ENCODE measurements at regions not wholly inside any gene's neighbourhood (a gene's known extent, or its start where the extent isn't known, plus 50 kb on each side); places are given as distances from the start of the nearest gene placed in this dataset.

- Histone ChIP-seq H3K79me2 (ENCODE audit: insufficient read depth, low read length) (no peaks in the 10 kb centered on the region), H3K27me3 (ENCODE audit: control insufficient read depth in 1 of 2, insufficient read depth in 2 of 2, low read length in 2 of 2) (no peaks in the 10 kb centered on the region), H3K4me1 (ENCODE audit: insufficient read depth, low read length) (no peaks in the 10 kb centered on the region), H2AFZ (ENCODE audit: low read length) (no peak overlapping the region), H3K4me2 (ENCODE audit: low read depth, low read length) (no peak overlapping the region), H3K36me3 (replicated peaks in 1 of 2; ENCODE audit: control insufficient read depth in 1 of 2, insufficient read depth in 2 of 2, low read length in 2 of 2) (no peaks in the 10 kb centered on the region), H3K4me3 (replicated peaks in 1 of 3; ENCODE audit: insufficient read depth in 1 of 3, low read depth in 2 of 3, low read length in 3 of 3) (no peak overlapping the region), H3K27ac (ENCODE audit: extremely low read length, insufficient read depth, low read length) (no peak overlapping the region), H3K9me3 (ENCODE audit: low read length) (no peaks in the 10 kb centered on the region), H3K9ac (ENCODE audit: insufficient read depth, low read depth, low read length) (no peak overlapping the region), H4K20me1 (ENCODE audit: insufficient read depth, low read length) (no peaks in the 10 kb centered on the region)
- FAIRE-seq (no peak), ATAC-seq (no peak), DNase-seq (ENCODE audit: low spot score) (no peak)
- POLR2A ChIA-PET = no interaction called here
- intact Hi-C loops (cut with micrococcal nuclease; ENCODE audit: unreplicated experiment) (no loop called here), in situ Hi-C loops (cut with HindIII; ENCODE audit: extremely low pct_ligation_motif_present, low pct_unique_long_range_greater_than_20kb) (no loop called here)
- 0% methylated on average over 4 of the region's 4 CpGs for WGBS (ENCODE audit: low lambda C conversion rate)
- CTCF ChIA-PET (ENCODE audit: low intra/inter-chr PET ratio, low total read pairs) = no interaction called here
- TF ChIP-seq E2F1 (CRISPR knock-in tag; IDR thresholded peaks at IDR 0.05) (no peak), ZNF251 (CRISPR knock-in tag; IDR thresholded peaks at IDR 0.05) (no peak), EZH2 (conservative IDR thresholded peaks at IDR 0.05; ENCODE audit: low read depth, low read length) (no peak), ZNF468 (CRISPR knock-in tag; IDR thresholded peaks at IDR 0.05) (no peak), MEF2D (CRISPR knock-in tag; IDR thresholded peaks at IDR 0.05) (no peak), KLF12 (CRISPR knock-in tag; IDR thresholded peaks at IDR 0.05; ENCODE audit: borderline replicate concordance) (no peak), ZFP82 (CRISPR knock-in tag; IDR thresholded peaks at IDR 0.05; ENCODE audit: borderline replicate concordance) (no peak), PITX1 (CRISPR knock-in tag; IDR thresholded peaks at IDR 0.05) (no peak)
- BruUV-seq (replicated peaks) = no TSS peak
Observed at GRCh38 chr1:191959856-191960255, 198.4 kb upstream of the RGS18 start.

GRCh38 chr1:191963286-191963685 lies 195.0 kb upstream of the RGS18 start:
- H3K9me3 ChIP-seq (ENCODE audit: low read length) = no peaks in the 10 kb centered on the region
- no peak overlapping the region for H2AFZ ChIP-seq (ENCODE audit: low read length)
- no peaks in the 10 kb centered on the region for H3K4me1 ChIP-seq (ENCODE audit: insufficient read depth, low read length)
- no peaks in the 10 kb centered on the region for H4K20me1 ChIP-seq (ENCODE audit: insufficient read depth, low read length)
- CTCF ChIA-PET (ENCODE audit: low intra/inter-chr PET ratio, low total read pairs) = no interaction called here
- POLR2A ChIA-PET = no interaction called here
- intact Hi-C loops (cut with micrococcal nuclease; ENCODE audit: unreplicated experiment) (no loop called here), in situ Hi-C loops (cut with HindIII; ENCODE audit: extremely low pct_ligation_motif_present, low pct_unique_long_range_greater_than_20kb) (no loop called here)
- 2% methylated on average over 2 of the region's 2 CpGs for WGBS (ENCODE audit: low lambda C conversion rate)
- ATAC-seq = no peak
- H3K9ac ChIP-seq (ENCODE audit: insufficient read depth, low read depth, low read length) = no peak overlapping the region
- no TSS peak for BruUV-seq (replicated peaks)
- DNase-seq (ENCODE audit: low spot score) = no peak
- no peak for FAIRE-seq
- no peaks in the 10 kb centered on the region for H3K79me2 ChIP-seq (ENCODE audit: insufficient read depth, low read length)
- no peak overlapping the region for H3K4me3 ChIP-seq (replicated peaks in 1 of 3; ENCODE audit: insufficient read depth in 1 of 3, low read depth in 2 of 3, low read length in 3 of 3)
- H3K27ac ChIP-seq (ENCODE audit: extremely low read length, insufficient read depth, low read length) = no peak overlapping the region
- H3K4me2 ChIP-seq (ENCODE audit: low read depth, low read length) = no peak overlapping the region
- no peaks in the 10 kb centered on the region for H3K27me3 ChIP-seq (ENCODE audit: control insufficient read depth in 1 of 2, insufficient read depth in 2 of 2, low read length in 2 of 2)
- H3K36me3 ChIP-seq (replicated peaks in 1 of 2; ENCODE audit: control insufficient read depth in 1 of 2, insufficient read depth in 2 of 2, low read length in 2 of 2) = no peaks in the 10 kb centered on the region
- no peak for TF ChIP-seq SRF (IDR thresholded peaks at IDR 0.05; ENCODE audit: low read depth, low read length)
- no peak for TF ChIP-seq SOX13 (IDR thresholded peaks at IDR 0.05)
- no peak for TF ChIP-seq SOX13 (CRISPR knock-in tag; conservative IDR thresholded peaks at IDR 0.05 in 1 of 2, IDR thresholded peaks at IDR 0.05 in 1 of 2)
- no peak for TF ChIP-seq CHCHD3 (CRISPR knock-in tag; IDR thresholded peaks at IDR 0.05)
- TF ChIP-seq SP1 (IDR thresholded peaks at IDR 0.05) = no peak
- TF ChIP-seq SP1 (CRISPR knock-in tag; IDR thresholded peaks at IDR 0.05) = no peak
- TF ChIP-seq NR3C1 (CRISPR knock-in tag; IDR thresholded peaks at IDR 0.05) = no peak
- TF ChIP-seq ZNF232 (CRISPR knock-in tag; IDR thresholded peaks at IDR 0.05; ENCODE audit: borderline replicate concordance) = no peak
- no peak for TF ChIP-seq ETS1 (CRISPR knock-in tag; IDR thresholded peaks at IDR 0.05)

All from HepG2 (cell line).